ENCODE measurements at regions not wholly inside any gene's neighbourhood (a gene's known extent, or its start where the extent isn't known, plus 50 kb on each side); places are given as distances from the start of the nearest gene placed in this dataset.

GRCh38 chr4:126056116-126056650 is 741.4 kb downstream of the FAT4 start:
- H3K4me1 ChIP-seq (ENCODE audit: insufficient read depth, low read length), result no peaks in the 10 kb centered on the region
- no peak overlapping the region for H3K9ac ChIP-seq (ENCODE audit: low read depth, low read length)
- no peaks in the 10 kb centered on the region for H3K9me3 ChIP-seq (ENCODE audit: control insufficient read depth, insufficient read depth, low read length)
- no peaks in the 10 kb centered on the region for H3K36me3 ChIP-seq (ENCODE audit: insufficient read depth, low read length)

- H3K9ac ChIP-seq (ENCODE audit: low read depth, low read length), result no peak overlapping the region
- H3K36me3 ChIP-seq (ENCODE audit: insufficient read depth, low read length), result no peaks in the 10 kb centered on the region
- H3K4me1 ChIP-seq (ENCODE audit: insufficient read depth, low read length), result no peaks in the 10 kb centered on the region
- no peaks in the 10 kb centered on the region for H3K9me3 ChIP-seq (ENCODE audit: control insufficient read depth, insufficient read depth, low read length)
These were observed 742.6 kb downstream of the FAT4 start for GRCh38 chr4:126057371-126057770.

GRCh38 chr4:126058596-126058995 is 743.8 kb downstream of the FAT4 start:
- Histone ChIP-seq H3K36me3 (ENCODE audit: insufficient read depth, low read length) (no peaks in the 10 kb centered on the region), H3K9me3 (ENCODE audit: control insufficient read depth, insufficient read depth, low read length) (peaks cover 3% of the 10 kb centered on the region)

GRCh38 chr4:126061655-126062054 is 746.9 kb downstream of the FAT4 start:
- H3K9ac ChIP-seq (ENCODE audit: low read depth, low read length), result no peak overlapping the region
- no peaks in the 10 kb centered on the region for H3K4me1 ChIP-seq (ENCODE audit: insufficient read depth, low read length)
- peaks cover 4% of the 10 kb centered on the region for H3K9me3 ChIP-seq (ENCODE audit: control insufficient read depth, insufficient read depth, low read length)
- no peaks in the 10 kb centered on the region for H3K36me3 ChIP-seq (ENCODE audit: insufficient read depth, low read length)

More at GRCh38 chr4:126058596-126058995, 743.8 kb downstream of the FAT4 start:
- Histone ChIP-seq H3K4me1 (ENCODE audit: insufficient read depth, low read length) (no peaks in the 10 kb centered on the region), H3K9ac (ENCODE audit: low read depth, low read length) (no peak overlapping the region)

GRCh38 chr4:126065016-126065415 is 750.3 kb downstream of the FAT4 start:
- Histone ChIP-seq H3K9ac (ENCODE audit: low read depth, low read length) (no peak overlapping the region), H3K4me1 (ENCODE audit: insufficient read depth, low read length) (no peaks in the 10 kb centered on the region), H3K36me3 (ENCODE audit: insufficient read depth, low read length) (no peaks in the 10 kb centered on the region), H3K9me3 (ENCODE audit: control insufficient read depth, insufficient read depth, low read length) (peaks cover 4% of the 10 kb centered on the region)

GRCh38 chr4:126071346-126072333 is 756.9 kb downstream of the FAT4 start:
- H3K36me3 ChIP-seq (ENCODE audit: insufficient read depth, low read length), result no peaks in the 10 kb centered on the region
- H3K9ac ChIP-seq (ENCODE audit: low read depth, low read length), result no peak overlapping the region
- H3K9me3 ChIP-seq (ENCODE audit: control insufficient read depth, insufficient read depth, low read length), result no peaks in the 10 kb centered on the region
- H3K4me1 ChIP-seq (ENCODE audit: insufficient read depth, low read length), result no peaks in the 10 kb centered on the region

GRCh38 chr4:126081336-126081735 is 766.6 kb downstream of the FAT4 start:
- no peaks in the 10 kb centered on the region for H3K9me3 ChIP-seq (ENCODE audit: control insufficient read depth, insufficient read depth, low read length)

GRCh38 chr4:126086041-126086440 is 771.3 kb downstream of the FAT4 start:
- Histone ChIP-seq H3K9me3 (ENCODE audit: control insufficient read depth, insufficient read depth, low read length) (no peaks in the 10 kb centered on the region), H3K36me3 (ENCODE audit: insufficient read depth, low read length) (no peaks in the 10 kb centered on the region), H3K9ac (ENCODE audit: low read depth, low read length) (no peak overlapping the region), H3K4me1 (ENCODE audit: insufficient read depth, low read length) (no peaks in the 10 kb centered on the region)

More at GRCh38 chr4:126081336-126081735, 766.6 kb downstream of the FAT4 start:
- no peaks in the 10 kb centered on the region for H3K36me3 ChIP-seq (ENCODE audit: insufficient read depth, low read length)
- H3K4me1 ChIP-seq (ENCODE audit: insufficient read depth, low read length), result no peaks in the 10 kb centered on the region
- H3K9ac ChIP-seq (ENCODE audit: low read depth, low read length), result no peak overlapping the region

- Histone ChIP-seq H3K9ac (ENCODE audit: low read depth, low read length) (no peak overlapping the region), H3K9me3 (ENCODE audit: control insufficient read depth, insufficient read depth, low read length) (no peaks in the 10 kb centered on the region), H3K4me1 (ENCODE audit: insufficient read depth, low read length) (no peaks in the 10 kb centered on the region), H3K36me3 (ENCODE audit: insufficient read depth, low read length) (no peaks in the 10 kb centered on the region)
These were observed 772.3 kb downstream of the FAT4 start for GRCh38 chr4:126087101-126087500.

- no peaks in the 10 kb centered on the region for H3K4me1 ChIP-seq (ENCODE audit: insufficient read depth, low read length)
- no peak overlapping the region for H3K9ac ChIP-seq (ENCODE audit: low read depth, low read length)
These were observed 782.5 kb downstream of the FAT4 start for GRCh38 chr4:126097155-126097799.

GRCh38 chr4:126106658-126107057 is 791.9 kb downstream of the FAT4 start:
- no peaks in the 10 kb centered on the region for H3K4me1 ChIP-seq (ENCODE audit: insufficient read depth, low read length)
- no peaks in the 10 kb centered on the region for H3K9me3 ChIP-seq (ENCODE audit: control insufficient read depth, insufficient read depth, low read length)
- H3K36me3 ChIP-seq (ENCODE audit: insufficient read depth, low read length), result no peaks in the 10 kb centered on the region; the same call in 1 of the 2 replicates
- H3K9ac ChIP-seq (ENCODE audit: low read depth, low read length), result no peak overlapping the region

More at GRCh38 chr4:126097155-126097799, 782.5 kb downstream of the FAT4 start:
- Histone ChIP-seq H3K36me3 (ENCODE audit: insufficient read depth, low read length) (no peaks in the 10 kb centered on the region), H3K9me3 (ENCODE audit: control insufficient read depth, insufficient read depth, low read length) (no peaks in the 10 kb centered on the region)

- Histone ChIP-seq H3K9me3 (ENCODE audit: control insufficient read depth, insufficient read depth, low read length) (no peaks in the 10 kb centered on the region; the same call in 1 of the 2 replicates), H3K36me3 (ENCODE audit: insufficient read depth, low read length) (no peaks in the 10 kb centered on the region; the same call in 1 of the 2 replicates), H3K9ac (ENCODE audit: low read depth, low read length) (no peak overlapping the region), H3K4me1 (ENCODE audit: insufficient read depth, low read length) (no peaks in the 10 kb centered on the region)
These were observed 795.1 kb downstream of the FAT4 start for GRCh38 chr4:126109836-126110235.

GRCh38 chr4:126113058-126113457 is 798.3 kb downstream of the FAT4 start:
- no peaks in the 10 kb centered on the region; the same call in 1 of the 2 replicates for H3K9me3 ChIP-seq (ENCODE audit: control insufficient read depth, insufficient read depth, low read length)
- H3K4me1 ChIP-seq (ENCODE audit: insufficient read depth, low read length), result no peaks in the 10 kb centered on the region
- H3K36me3 ChIP-seq (ENCODE audit: insufficient read depth, low read length), result no peaks in the 10 kb centered on the region
- H3K9ac ChIP-seq (ENCODE audit: low read depth, low read length), result no peak overlapping the region

- Histone ChIP-seq H3K9ac (ENCODE audit: low read depth, low read length) (no peak overlapping the region), H3K9me3 (ENCODE audit: control insufficient read depth, insufficient read depth, low read length) (no peaks in the 10 kb centered on the region)
These were observed 809.0 kb downstream of the FAT4 start for GRCh38 chr4:126123611-126124325.

More at GRCh38 chr4:126123611-126124325, 809.0 kb downstream of the FAT4 start:
- H3K4me1 ChIP-seq (ENCODE audit: insufficient read depth, low read length), result no peaks in the 10 kb centered on the region
- H3K36me3 ChIP-seq (ENCODE audit: insufficient read depth, low read length), result no peaks in the 10 kb centered on the region

Measured in ES-I3 (cell line).